WI38 (cell line): ENCODE measurements at regions not wholly inside any gene's neighbourhood (a gene's known extent, or its start where the extent isn't known, plus 50 kb on each side); places are given as distances from the start of the nearest gene placed in this dataset.

ENCODE experiments used
- H3K4me3 ChIP-seq: 2 replicates; pipeline ENCODE4 v1.5.1; 2011; ENCODE audit warnings: low read depth, mild to moderate bottlenecking, control low read depth, low read length
- TF ChIP-seq, protein P1 (sequence below): IDR thresholded peaks from 2 replicates; pipeline ENCODE4 v1.5.1; 2012; ENCODE audit warnings: low read depth, mild to moderate bottlenecking, control low read depth, low read length

DNA sequence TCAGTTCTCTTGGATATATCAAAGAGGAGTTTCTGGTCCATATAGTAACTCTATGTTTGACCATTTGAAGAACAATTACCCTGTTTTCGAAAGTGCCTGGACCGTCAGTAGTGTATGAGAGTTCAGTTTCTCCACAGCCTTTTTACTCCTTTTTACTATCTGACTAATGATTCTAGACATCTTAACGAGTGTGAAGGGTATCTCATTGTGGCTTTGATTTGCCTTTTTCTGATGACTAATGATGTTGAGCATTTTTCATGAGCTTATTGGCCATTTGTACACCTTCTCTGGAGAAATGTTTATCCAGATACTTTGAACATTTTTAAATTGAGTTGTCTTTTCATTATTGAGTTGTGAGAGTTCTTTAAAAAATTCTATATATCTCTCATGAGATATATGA, 114.9 kb upstream of the ATXN1 start:
- H3K4me3 ChIP-seq: no peak overlapping the region
- TF ChIP-seq, protein P1, sequence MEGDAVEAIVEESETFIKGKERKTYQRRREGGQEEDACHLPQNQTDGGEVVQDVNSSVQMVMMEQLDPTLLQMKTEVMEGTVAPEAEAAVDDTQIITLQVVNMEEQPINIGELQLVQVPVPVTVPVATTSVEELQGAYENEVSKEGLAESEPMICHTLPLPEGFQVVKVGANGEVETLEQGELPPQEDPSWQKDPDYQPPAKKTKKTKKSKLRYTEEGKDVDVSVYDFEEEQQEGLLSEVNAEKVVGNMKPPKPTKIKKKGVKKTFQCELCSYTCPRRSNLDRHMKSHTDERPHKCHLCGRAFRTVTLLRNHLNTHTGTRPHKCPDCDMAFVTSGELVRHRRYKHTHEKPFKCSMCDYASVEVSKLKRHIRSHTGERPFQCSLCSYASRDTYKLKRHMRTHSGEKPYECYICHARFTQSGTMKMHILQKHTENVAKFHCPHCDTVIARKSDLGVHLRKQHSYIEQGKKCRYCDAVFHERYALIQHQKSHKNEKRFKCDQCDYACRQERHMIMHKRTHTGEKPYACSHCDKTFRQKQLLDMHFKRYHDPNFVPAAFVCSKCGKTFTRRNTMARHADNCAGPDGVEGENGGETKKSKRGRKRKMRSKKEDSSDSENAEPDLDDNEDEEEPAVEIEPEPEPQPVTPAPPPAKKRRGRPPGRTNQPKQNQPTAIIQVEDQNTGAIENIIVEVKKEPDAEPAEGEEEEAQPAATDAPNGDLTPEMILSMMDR: no peak

DNA sequence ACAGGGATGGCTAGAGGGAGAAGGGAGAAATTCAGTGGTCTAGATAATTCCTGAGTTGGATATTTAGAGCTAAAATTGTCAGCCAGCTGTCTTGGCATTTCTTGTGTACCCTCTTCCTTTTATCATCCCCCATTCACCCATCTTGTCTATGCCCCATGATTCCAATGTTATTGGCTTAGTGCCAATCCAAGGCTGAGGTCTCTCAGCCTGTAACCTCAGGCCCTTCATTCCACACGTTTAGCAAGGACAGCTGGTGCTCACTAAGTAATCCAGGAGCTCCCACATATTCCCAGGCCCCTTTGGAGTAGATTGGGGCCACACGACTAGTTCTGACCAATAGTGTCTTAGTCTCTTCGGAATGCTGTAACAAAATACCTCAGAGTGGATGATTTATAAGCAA, 112.4 kb upstream of the ATXN1 start:
- no peak overlapping the region for H3K4me3 ChIP-seq
- TF ChIP-seq, protein P1: no peak

DNA sequence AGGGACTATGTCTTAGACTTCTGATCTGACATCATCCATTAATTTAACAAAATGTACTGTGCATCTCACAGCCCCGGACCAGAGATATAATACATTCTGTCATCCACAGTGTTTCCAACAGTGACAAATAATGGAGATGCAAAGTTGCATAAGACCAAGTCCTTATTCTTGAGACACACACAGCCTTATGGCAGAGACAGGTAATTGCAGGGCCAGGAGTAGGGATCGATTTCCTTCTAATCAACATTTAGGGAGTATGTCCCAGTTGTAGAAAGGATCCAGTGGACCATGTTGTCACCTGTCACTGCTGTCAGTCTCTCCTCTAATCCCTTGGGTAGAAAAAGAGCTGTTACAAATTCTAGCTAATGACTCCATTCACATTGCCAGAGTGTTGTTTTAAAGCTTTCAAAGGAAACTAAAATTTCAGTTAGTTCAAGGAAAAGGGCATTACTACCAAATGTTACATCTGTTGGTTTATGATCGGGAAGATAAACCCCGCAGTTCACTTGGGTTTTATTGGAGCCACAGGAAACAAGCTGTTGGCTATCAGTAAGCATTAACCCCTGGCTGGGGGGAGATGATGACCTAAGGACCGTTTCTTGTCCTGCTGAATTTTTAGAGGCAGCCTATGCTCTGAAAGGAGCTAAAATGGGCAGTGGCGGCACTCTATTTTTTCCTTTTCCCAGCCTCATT, 111.4 kb upstream of the ATXN1 start:
- no peak overlapping the region for H3K4me3 ChIP-seq
- TF ChIP-seq, protein P1: no peak

DNA sequence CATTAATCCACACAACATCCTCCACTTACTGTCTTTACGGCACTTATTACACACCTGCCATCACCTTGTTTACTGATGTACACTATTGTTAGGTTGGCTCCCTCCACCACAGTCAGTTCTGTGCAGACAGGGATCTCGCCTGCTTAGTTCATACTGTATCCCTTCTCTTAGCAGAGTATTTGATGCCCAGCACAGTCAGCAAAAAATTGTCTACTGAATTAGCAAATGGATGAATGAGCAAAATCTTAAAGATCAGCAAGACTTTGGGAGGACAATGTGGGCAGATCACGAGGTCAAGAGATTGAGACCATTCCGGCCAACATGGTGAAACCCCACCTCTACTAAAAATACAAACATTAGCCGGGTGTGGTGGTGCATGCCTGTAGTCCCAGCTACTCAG, 109.8 kb upstream of the ATXN1 start:
- TF ChIP-seq, protein P1: no peak
- H3K4me3 ChIP-seq: no peak overlapping the region

DNA sequence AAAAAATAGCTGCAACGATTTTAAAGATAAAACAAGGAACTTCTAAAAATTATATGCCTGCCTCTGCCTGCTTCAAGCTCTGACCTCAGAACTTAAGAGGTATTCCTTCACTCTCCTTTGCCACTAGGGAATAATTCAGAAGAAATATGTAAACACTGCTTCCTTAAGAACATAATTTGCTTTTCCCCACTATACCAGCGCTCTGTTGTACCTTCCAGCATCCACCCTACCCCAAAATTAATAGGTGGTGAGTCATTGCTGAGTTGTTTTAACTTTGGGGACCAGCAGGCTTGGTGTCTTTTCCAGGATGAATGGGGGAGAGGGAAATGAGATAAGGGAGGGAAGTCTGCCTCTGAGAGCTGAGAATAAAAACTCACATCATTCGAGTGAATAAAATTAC, 107.7 kb upstream of the ATXN1 start:
- TF ChIP-seq, protein P1: no peak
- no peak overlapping the region for H3K4me3 ChIP-seq

DNA sequence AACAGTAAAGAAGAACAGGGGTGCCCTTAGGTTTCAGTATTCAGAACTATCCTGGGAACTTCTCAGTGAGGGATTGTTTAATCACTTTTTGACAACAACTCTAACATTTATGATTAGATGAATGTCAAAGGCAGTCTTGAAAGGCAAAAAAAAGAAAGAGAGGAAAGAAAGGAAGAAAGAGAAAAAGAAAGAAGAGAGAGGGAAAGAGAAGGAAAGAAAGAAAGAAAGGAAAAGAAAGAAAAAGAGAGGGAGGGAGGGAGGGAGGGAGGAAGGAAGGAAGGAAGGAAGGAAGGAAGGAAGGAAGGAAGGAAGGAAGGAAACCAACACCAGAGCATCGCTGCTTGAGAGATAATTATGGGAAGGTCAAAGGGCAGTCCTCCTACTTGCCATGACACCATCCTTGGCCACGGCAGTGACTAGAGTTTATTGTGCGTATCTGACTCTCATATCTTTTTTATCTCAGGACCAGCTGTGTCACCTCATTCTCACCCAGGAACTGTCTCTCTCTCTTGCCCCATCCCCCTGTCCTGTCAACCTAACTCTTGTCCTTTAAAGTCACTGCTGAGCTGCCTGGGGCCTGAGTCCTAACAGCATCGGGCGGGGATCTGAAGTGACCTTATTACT, 96.8 kb upstream of the ATXN1 start:
- H3K4me3 ChIP-seq: no peak overlapping the region
- TF ChIP-seq, protein P1: no peak

DNA sequence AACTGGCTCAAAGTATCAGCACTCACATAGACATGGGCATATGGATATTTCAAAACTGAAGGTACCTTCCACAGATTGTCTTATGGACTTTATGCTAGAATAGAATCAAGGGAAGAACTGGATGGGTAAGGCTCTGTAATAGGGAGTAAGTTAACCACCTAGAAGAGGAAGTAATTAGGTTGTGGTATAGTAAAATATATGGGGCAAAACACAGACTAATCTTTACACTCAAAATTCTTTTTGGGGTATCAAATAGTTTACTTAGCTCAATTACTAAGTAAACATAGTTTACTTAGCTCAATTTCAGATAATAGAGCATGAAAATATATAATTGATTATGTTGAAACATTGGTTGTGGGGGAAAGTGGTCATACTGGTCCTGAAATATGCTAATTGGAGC, 94.2 kb upstream of the ATXN1 start:
- no peak overlapping the region for H3K4me3 ChIP-seq
- TF ChIP-seq, protein P1: no peak
